Activated CD4-positive, alpha-beta memory T cell treated with anti-CD3 and anti-CD28 coated beads, Interleukin-2, amount 10 ng/mL, durations not matched to agents 7 days and 5 days (primary cell): ENCODE measurements at regions not wholly inside any gene's neighbourhood (a gene's known extent, or its start where the extent isn't known, plus 50 kb on each side); places are given as distances from the start of the nearest gene placed in this dataset.
"Not testable (repeated sequence)": the region's sequence is repeated elsewhere in the genome, so short reads cannot be mapped to it uniquely, and the experiment has no call there.

Experiments
- CTCF ChIA-PET: fragments of 350-600 bp; sonication (Branson Sonifier 250); formaldehyde crosslinking; loops from one replicate; lab custom pipeline; 2021; ENCODE audit warnings: antibody characterized with exemption, inconsistent platforms; lab: Charles Lee
- POLR2A ChIA-PET: fragments of 350-600 bp; sonication (Branson Sonifier 250); formaldehyde crosslinking; loops from one replicate; lab custom pipeline; 2021; ENCODE audit warnings: antibody characterized with exemption; lab: Charles Lee
- DNase-seq: peaks from one replicate; pipeline ENCODE4 v3.0.0-alpha.2; 2020
- H3K27ac Mint-ChIP-seq: one replicate; pipeline ENCODE4 v1.8.0; 2021; ENCODE audit warnings: mild to moderate bottlenecking, mixed read lengths
- H3K27me3 Mint-ChIP-seq: one replicate; pipeline ENCODE4 v1.8.0; 2021; ENCODE audit warnings: mixed read lengths
- H3K36me3 Mint-ChIP-seq: one replicate; pipeline ENCODE4 v1.8.0; 2021; ENCODE audit warnings: low read depth, mixed read lengths
- H3K4me1 Mint-ChIP-seq: one replicate; pipeline ENCODE4 v1.8.0; 2021; ENCODE audit warnings: mixed read lengths
- H3K4me3 Mint-ChIP-seq: one replicate; pipeline ENCODE4 v1.8.0; 2021; ENCODE audit warnings: mild to moderate bottlenecking, mixed read lengths
- H3K9me3 Mint-ChIP-seq: one replicate; pipeline ENCODE4 v1.8.0; 2021; ENCODE audit warnings: mixed read lengths

- no peak for DNase-seq
- POLR2A ChIA-PET = no interaction called here
- H3K4me3 Mint-ChIP-seq = no peak overlapping the region
- H3K4me1 Mint-ChIP-seq = no peaks in the 10 kb centered on the region
- no peaks in the 10 kb centered on the region for H3K9me3 Mint-ChIP-seq
- H3K36me3 Mint-ChIP-seq = no peaks in the 10 kb centered on the region
- H3K27me3 Mint-ChIP-seq = peaks cover 4% of the 10 kb centered on the region
- H3K27ac Mint-ChIP-seq = no peak overlapping the region
- CTCF ChIA-PET = no interaction called here
Measured at GRCh38 chr1:182331387-182331786, 60.2 kb downstream of the GLUL start.

- Mint-ChIP-seq H3K9me3 (no peaks in the 10 kb centered on the region), H3K4me1 (no peaks in the 10 kb centered on the region), H3K36me3 (no peaks in the 10 kb centered on the region), H3K4me3 (no peak overlapping the region), H3K27ac (no peak overlapping the region), H3K27me3 (no peaks in the 10 kb centered on the region)
- ChIA-PET CTCF (no interaction called here), POLR2A (no interaction called here)
- DNase-seq = no peak
Measured at GRCh38 chr1:182330303-182330702, 61.3 kb downstream of the GLUL start.

- Mint-ChIP-seq H3K36me3 (no peaks in the 10 kb centered on the region), H3K9me3 (no peaks in the 10 kb centered on the region), H3K27me3 (no peaks in the 10 kb centered on the region), H3K27ac (no peak overlapping the region), H3K4me3 (no peak overlapping the region), H3K4me1 (no peaks in the 10 kb centered on the region)
- POLR2A ChIA-PET = no interaction called here
- CTCF ChIA-PET = no interaction called here
- no peak for DNase-seq
Measured at GRCh38 chr1:182329471-182329870, 62.1 kb downstream of the GLUL start.

DNA sequence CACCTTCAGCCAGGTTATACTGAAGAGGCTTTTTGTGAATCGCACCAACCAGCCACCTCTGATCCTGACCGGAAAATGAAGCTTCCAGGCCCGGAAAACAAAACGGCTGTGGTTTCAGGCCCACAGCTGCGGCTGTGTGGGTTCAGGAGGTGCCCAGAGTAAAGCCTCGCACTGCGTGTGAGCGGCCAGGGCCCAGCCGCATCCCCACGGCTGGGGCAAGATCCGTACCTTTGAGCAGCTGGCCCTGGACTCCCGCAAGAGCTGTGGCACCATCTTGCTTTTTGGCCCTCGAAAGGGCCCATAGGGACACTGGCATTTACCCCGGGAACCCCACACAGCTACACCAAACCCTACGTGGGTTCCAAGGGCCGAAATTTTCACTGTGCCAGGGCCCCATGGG, 63.0 kb downstream of the GLUL start:
- no peaks in the 10 kb centered on the region for H3K27me3 Mint-ChIP-seq
- H3K4me3 Mint-ChIP-seq = no peak overlapping the region
- H3K9me3 Mint-ChIP-seq = no peaks in the 10 kb centered on the region
- no peaks in the 10 kb centered on the region for H3K4me1 Mint-ChIP-seq
- ChIA-PET POLR2A (no interaction called here), CTCF (no interaction called here)
- no peaks in the 10 kb centered on the region for H3K36me3 Mint-ChIP-seq
- H3K27ac Mint-ChIP-seq = no peak overlapping the region
- DNase-seq = no peak

GRCh38 chr1:182325339-182325738, 66.3 kb downstream of the GLUL start:
- no peaks in the 10 kb centered on the region for H3K4me1 Mint-ChIP-seq
- ChIA-PET CTCF (no interaction called here), POLR2A (no interaction called here)
- no peaks in the 10 kb centered on the region for H3K9me3 Mint-ChIP-seq
- H3K4me3 Mint-ChIP-seq = no peak overlapping the region
- no peaks in the 10 kb centered on the region for H3K36me3 Mint-ChIP-seq
- H3K27ac Mint-ChIP-seq = no peak overlapping the region
- H3K27me3 Mint-ChIP-seq = no peaks in the 10 kb centered on the region
- DNase-seq = no peak

DNA sequence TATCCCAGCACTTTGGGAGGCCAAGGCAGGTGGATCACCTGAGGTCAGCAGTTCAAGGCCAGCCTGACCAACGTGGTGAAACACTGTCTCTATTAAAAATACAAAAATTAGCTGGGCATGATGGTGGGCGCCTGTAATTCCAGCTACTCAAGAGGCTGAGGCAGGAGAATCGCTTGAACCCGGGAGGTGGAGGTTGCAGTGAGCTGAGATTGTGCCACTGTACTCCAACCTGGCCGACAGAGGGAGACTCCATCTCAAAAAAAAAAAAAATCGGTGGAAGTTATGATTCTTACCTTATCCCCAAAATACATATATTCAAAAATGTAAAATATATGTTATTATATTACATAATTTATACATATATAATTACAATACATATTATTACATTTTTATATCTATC, 70.1 kb downstream of the GLUL start:
- H3K27me3 Mint-ChIP-seq, POLR2A ChIA-PET: not testable (repeated sequence)

GRCh38 chr1:182317611-182318161, 73.9 kb downstream of the GLUL start:
- H3K9me3 Mint-ChIP-seq = no peaks in the 10 kb centered on the region
- DNase-seq = no peak
- ChIA-PET CTCF (interaction anchor here (1.1 kb wide), 1 partner anchor 9 kb away, joined by 3 read pairs; no protein-coding TSS in a partner anchor), POLR2A (no interaction called here)
- no peaks in the 10 kb centered on the region for H3K4me1 Mint-ChIP-seq
- H3K27me3 Mint-ChIP-seq = peaks cover 10% of the 10 kb centered on the region
- no peak overlapping the region for H3K4me3 Mint-ChIP-seq
- no peaks in the 10 kb centered on the region for H3K36me3 Mint-ChIP-seq
- H3K27ac Mint-ChIP-seq = no peak overlapping the region

More for the DNA sequence above, 70.1 kb downstream of the GLUL start:
- H3K36me3 Mint-ChIP-seq, H3K4me3 Mint-ChIP-seq, CTCF ChIA-PET, H3K9me3 Mint-ChIP-seq, H3K27ac Mint-ChIP-seq, DNase-seq, H3K4me1 Mint-ChIP-seq: not testable (repeated sequence)

DNA sequence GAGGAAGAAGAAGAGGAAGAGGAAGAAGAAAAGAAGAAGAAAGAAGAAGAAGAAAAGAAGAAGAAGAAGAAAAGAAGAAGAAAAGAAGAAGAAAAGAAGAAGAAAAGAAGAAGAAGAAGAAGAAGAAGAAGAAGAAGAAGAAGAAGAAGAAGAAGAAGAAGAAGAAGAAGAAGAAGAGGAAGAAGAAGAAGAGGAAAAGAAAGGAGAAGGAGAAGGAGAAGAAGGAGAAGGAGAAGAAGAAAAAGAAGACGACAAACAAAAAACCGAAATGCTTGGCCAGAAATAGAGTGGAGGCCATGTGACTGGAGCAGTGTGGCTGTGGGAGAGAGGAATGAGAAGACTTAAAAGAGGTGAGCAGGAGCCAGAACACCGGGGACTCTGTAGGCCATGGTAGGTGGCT, 75.1 kb downstream of the GLUL start:
- CTCF ChIA-PET, H3K27ac Mint-ChIP-seq, H3K4me1 Mint-ChIP-seq, H3K4me3 Mint-ChIP-seq, H3K36me3 Mint-ChIP-seq, H3K9me3 Mint-ChIP-seq, DNase-seq, POLR2A ChIA-PET: not testable (repeated sequence)
- H3K27me3 Mint-ChIP-seq = peaks cover 12% of the 10 kb centered on the region

DNA sequence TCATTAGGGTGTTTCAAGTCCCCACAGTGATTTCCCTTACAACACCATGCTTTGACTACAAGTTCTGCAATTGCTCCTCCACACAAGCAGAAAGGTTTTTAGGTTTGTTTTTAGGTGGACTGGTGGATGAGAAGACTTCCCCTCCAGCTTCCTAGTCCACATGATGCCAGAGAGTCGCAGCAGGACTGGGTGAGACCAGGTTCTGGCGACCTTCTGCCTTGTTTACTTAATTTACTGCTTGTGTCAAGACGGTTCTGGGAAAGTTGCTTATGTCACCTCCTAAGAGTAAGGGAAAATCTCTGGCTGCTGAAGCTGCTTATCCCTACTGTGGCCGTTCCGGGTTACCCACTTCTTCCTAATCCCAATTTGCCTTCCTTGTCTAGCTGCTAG, 76.4 kb downstream of the GLUL start:
- no peak overlapping the region for H3K4me3 Mint-ChIP-seq
- H3K36me3 Mint-ChIP-seq = no peaks in the 10 kb centered on the region
- H3K4me1 Mint-ChIP-seq = no peaks in the 10 kb centered on the region
- H3K27ac Mint-ChIP-seq = no peak overlapping the region
- no peak for DNase-seq
- ChIA-PET CTCF (no interaction called here), POLR2A (no interaction called here)
- H3K9me3 Mint-ChIP-seq = no peaks in the 10 kb centered on the region
- peaks cover 12% of the 10 kb centered on the region for H3K27me3 Mint-ChIP-seq

DNA sequence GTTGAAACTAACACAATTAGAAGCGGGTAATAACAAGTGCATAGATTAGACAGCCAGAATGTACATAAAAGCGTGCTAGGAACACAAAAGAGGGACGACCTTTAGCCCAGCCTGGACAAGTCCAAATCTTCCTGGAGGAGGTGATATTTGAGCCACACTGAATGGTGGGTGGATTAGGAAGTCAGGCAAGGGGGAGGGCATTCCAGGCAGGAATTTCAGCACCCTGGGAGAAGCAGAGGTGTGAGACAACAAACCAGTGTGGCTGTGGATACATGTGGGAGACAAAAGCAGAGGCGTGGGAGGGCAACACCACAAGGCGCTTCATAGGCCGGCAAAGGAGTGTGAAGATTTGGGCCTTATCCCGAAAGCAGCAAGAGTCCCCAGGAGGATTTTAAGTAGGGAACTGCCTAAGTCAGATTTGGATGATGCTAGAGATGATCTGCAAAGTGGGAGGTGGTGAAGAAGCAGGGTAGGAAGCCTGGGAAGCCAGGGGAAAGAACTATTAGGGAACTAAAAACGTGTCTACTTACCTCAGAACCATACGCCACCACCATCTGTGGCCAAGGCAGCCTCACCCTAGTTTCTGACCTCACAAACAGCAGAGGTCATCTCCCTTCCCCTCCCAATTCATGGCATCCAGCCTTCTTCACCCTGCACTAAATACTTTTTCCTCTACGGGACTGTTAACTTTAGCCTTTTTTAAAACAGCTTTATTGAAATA, 81.8 kb downstream of the GLUL start:
- ChIA-PET POLR2A (no interaction called here), CTCF (no interaction called here)
- Mint-ChIP-seq H3K27me3 (peaks cover 11% of the 10 kb centered on the region), H3K27ac (no peak overlapping the region), H3K9me3 (peaks cover 4% of the 10 kb centered on the region), H3K4me3 (no peak overlapping the region), H3K4me1 (no peaks in the 10 kb centered on the region), H3K36me3 (no peaks in the 10 kb centered on the region)
- DNase-seq = no peak

DNA sequence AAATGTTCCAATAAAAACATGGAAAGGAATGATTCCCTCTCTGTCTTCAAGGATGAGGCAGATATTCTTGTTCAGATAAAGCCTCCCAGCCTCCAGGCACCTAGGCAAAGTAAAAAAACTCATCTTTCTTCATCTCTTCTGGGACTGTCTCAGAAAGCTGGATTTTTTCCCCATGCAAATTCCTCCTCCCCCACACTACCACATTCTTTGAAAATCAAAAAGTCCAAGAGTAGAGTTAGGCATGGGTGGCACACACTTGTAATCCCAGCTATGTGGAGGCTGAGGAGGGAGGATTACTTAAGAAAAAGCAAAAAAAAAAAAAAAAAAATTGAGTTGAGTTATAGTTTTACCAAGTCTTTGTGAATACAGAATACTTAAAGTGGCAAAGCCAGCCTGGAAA, 82.8 kb downstream of the GLUL start:
- Mint-ChIP-seq H3K36me3 (no peaks in the 10 kb centered on the region), H3K27me3 (peaks cover 11% of the 10 kb centered on the region), H3K9me3 (peaks cover 4% of the 10 kb centered on the region), H3K4me1 (peaks cover 2% of the 10 kb centered on the region), H3K4me3 (no peak overlapping the region), H3K27ac (no peak overlapping the region)
- ChIA-PET CTCF (interaction anchor here (1.3 kb wide), 1 partner anchor 9 kb away, joined by 3 read pairs; no protein-coding TSS in a partner anchor), POLR2A (no interaction called here)
- no peak for DNase-seq

GRCh38 chr1:182307486-182307885, 84.1 kb downstream of the GLUL start:
- DNase-seq, H3K4me1 Mint-ChIP-seq, CTCF ChIA-PET, H3K27ac Mint-ChIP-seq, H3K4me3 Mint-ChIP-seq, POLR2A ChIA-PET, H3K9me3 Mint-ChIP-seq, H3K27me3 Mint-ChIP-seq, H3K36me3 Mint-ChIP-seq: not testable (repeated sequence)

GRCh38 chr1:182305861-182306260, 85.7 kb downstream of the GLUL start:
- no peak for DNase-seq
- H3K36me3 Mint-ChIP-seq = no peaks in the 10 kb centered on the region
- peaks cover 4% of the 10 kb centered on the region for H3K9me3 Mint-ChIP-seq
- POLR2A ChIA-PET = interaction anchor here (1.5 kb wide), 1 partner anchor 47 kb away, joined by 3 read pairs; no protein-coding TSS in a partner anchor
- no peaks in the 10 kb centered on the region for H3K27me3 Mint-ChIP-seq
- no peak overlapping the region for H3K4me3 Mint-ChIP-seq
- CTCF ChIA-PET = no interaction called here
- peaks cover 21% of the 10 kb centered on the region for H3K4me1 Mint-ChIP-seq
- H3K27ac Mint-ChIP-seq = no peak overlapping the region

- Mint-ChIP-seq H3K4me3 (no peak overlapping the region), H3K4me1 (peaks cover 31% of the 10 kb centered on the region), H3K36me3 (no peaks in the 10 kb centered on the region), H3K27me3 (no peaks in the 10 kb centered on the region), H3K9me3 (peaks cover 4% of the 10 kb centered on the region), H3K27ac (no peak overlapping the region)
- CTCF ChIA-PET = no interaction called here
- POLR2A ChIA-PET = no interaction called here
- no peak for DNase-seq
Measured at GRCh38 chr1:182304627-182305026, 87.0 kb downstream of the GLUL start.
